ENCODE measurements at regions not wholly inside any gene's neighbourhood (a gene's known extent, or its start where the extent isn't known, plus 50 kb on each side); places are given as distances from the start of the nearest gene placed in this dataset.

DNA sequence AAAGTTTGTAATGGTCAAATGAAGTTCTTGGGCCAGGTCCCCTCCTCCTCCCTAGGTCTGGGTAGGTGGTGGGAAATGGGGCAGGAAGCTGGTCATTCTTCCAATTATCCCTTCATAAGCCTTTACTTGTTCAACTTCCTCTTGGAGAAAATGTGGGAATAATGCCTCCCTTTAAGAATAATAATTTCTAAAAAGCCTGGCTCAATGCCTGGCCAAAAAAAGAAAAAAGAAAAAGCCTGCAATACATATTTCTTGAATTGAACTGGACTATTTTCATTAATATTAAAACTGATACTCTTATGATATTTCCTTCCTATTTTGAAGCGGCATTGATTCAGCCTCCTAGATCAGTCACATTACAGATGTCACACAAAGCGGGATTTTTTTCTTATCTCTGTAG lies 600.9 kb downstream of the CCDC171 start:
- TF ChIP-seq, protein P1, sequence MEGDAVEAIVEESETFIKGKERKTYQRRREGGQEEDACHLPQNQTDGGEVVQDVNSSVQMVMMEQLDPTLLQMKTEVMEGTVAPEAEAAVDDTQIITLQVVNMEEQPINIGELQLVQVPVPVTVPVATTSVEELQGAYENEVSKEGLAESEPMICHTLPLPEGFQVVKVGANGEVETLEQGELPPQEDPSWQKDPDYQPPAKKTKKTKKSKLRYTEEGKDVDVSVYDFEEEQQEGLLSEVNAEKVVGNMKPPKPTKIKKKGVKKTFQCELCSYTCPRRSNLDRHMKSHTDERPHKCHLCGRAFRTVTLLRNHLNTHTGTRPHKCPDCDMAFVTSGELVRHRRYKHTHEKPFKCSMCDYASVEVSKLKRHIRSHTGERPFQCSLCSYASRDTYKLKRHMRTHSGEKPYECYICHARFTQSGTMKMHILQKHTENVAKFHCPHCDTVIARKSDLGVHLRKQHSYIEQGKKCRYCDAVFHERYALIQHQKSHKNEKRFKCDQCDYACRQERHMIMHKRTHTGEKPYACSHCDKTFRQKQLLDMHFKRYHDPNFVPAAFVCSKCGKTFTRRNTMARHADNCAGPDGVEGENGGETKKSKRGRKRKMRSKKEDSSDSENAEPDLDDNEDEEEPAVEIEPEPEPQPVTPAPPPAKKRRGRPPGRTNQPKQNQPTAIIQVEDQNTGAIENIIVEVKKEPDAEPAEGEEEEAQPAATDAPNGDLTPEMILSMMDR (IDR thresholded peaks at IDR 0.05; ENCODE audit: low read depth, low read length, poor library complexity, severe bottlenecking) = no peak
- no peak for TF ChIP-seq EZH2phosphoT487 (IDR thresholded peaks at IDR 0.05; ENCODE audit: borderline replicate concordance, low read length)
